H1 (cell line): ENCODE measurements at regions not wholly inside any gene's neighbourhood (a gene's known extent, or its start where the extent isn't known, plus 50 kb on each side); places are given as distances from the start of the nearest gene placed in this dataset.

Experiments
- ATF2 ChIP-seq: IDR thresholded peaks from 2 replicates; pipeline ENCODE4 v1.6.1; 2012; ENCODE audit warnings: low read length, inconsistent platforms
- BACH1 ChIP-seq: IDR thresholded peaks from 2 replicates; pipeline ENCODE4 v1.6.1; 2012; ENCODE audit warnings: low read length, improper control_type of control experiment
- CTBP2 ChIP-seq: IDR thresholded peaks from 2 replicates; pipeline ENCODE4 v1.7.0; 2011; ENCODE audit warnings: borderline replicate concordance, mild to moderate bottlenecking, moderate library complexity, mixed read lengths, low read length; ENCODE audit not compliant: insufficient read depth, insufficient read length
- GABPA ChIP-seq: IDR thresholded peaks from 2 replicates; pipeline ENCODE4 v1.6.1; 2011; ENCODE audit warnings: mild to moderate bottlenecking, low read length, moderate library complexity, borderline replicate concordance; ENCODE audit not compliant: insufficient read depth
- HDAC6 ChIP-seq: IDR thresholded peaks from one replicate; pipeline ENCODE4 v1.7.1; 2012; ENCODE audit warnings: low read depth, mild to moderate bottlenecking, inconsistent platforms, low read length, moderate library complexity

DNA sequence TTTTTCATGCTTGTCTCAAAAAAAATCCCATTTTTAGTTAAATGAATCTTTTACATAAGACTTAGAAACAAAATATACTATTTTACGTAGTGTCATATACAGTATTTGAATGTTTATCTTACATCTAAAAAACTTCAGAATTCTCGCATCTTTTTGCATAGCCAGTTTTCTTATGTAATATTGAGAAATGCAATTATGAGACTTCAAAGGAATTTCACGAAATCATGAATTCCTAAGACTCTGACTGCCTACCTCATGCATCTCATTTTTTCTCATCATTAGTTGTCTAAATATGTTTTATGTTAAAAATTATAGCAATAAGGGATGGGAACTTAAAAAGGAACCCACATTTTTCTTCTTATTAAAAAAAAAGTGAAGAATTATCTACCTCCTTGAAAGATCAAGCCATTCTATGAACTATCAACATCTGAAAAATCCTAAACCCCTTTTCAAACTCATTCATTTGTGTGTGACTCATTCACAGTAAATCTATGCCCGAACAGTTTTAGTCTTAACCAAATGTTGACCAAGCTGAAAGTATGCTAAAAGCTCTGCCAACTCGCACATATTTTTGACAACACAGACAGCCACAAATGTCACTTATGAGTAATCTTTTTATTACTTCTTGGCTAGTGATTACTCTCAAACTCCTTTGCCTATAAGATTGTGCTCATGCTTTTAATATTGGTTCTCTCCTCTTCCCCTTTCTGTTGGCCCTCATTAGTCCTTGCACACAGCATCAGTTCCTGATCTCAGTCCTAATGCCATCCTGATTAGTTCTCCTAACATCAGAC is 115.9 kb downstream of the DCLK3 start (continued):
- TF ChIP-seq GABPA (no peak), BACH1 (no peak), ATF2 (no peak), CTBP2 (no peak), HDAC6 (no peak)
